ENCODE measurements at regions not wholly inside any gene's neighbourhood (a gene's known extent, or its start where the extent isn't known, plus 50 kb on each side); places are given as distances from the start of the nearest gene placed in this dataset.

DNA sequence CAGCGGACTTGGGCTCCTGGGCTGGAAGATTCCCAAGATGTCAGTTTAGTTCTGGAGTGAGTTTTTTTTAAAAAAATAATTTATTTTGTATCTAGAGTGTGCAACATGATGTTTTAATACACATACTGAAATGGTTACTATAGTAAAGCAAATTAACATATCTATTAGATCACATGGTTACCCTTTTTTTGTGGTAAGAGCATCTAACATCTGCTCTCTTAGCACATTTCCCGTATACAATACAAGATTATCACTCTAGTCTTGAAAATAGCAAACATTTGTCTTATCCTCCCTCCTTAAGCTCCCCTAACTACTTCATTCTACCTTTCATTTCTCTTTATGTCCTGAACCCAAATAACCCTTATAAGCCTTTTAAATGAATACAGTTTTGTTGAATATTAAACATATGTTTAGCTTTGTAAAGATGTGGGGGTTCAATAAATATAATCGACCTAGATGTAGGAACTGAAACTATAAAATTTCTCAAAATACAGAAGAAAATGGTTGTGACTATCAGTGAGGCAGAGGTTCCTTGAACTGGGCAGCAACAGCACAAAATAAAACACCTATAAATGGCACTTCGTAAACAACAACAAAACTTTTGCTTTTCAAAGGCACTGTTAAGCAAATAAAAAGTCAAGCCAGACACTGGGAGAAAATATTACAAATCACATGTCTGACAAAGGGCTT is 466.6 kb downstream of the FGF9 start:
- no peak for DNase-seq

DNA sequence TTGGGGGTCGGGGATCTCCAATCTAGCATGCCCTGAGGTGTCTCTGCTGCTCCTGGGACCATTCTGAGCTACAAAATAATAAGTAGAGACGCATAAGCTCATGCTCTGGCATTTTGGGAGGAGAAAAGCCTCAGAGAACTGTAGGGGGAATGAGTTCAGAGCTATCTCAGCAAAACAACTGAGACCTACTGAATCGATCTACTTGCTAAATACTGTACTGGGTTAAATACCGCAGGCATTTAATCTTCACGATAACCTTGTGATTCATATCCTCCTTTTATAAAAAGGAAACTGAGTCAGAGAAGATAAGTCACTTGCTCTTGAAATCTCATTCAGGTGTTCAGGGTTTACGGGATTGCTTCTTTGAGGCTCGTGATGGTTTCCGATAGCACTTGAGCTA is 468.1 kb downstream of the FGF9 start:
- no peak for DNase-seq

DNA sequence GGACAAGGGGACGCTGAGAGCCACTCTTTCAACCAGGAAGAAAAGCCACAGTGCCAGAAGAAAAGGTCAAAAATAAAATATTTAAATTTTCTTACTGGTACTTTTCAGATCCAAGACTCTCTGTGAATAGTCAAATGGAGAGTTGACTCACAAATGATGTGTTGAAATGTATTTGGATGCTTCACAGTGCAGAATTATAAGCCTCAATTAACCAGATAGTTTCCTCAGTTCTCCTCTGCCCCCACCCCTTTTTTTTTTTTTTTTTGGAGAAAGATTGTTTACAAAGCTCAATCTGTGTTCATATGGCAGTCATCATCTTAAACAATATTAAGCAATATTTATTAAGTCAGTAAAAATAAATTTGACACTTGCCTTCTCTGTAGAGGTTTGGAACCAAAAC is 470.8 kb downstream of the FGF9 start:
- no peak for DNase-seq

DNA sequence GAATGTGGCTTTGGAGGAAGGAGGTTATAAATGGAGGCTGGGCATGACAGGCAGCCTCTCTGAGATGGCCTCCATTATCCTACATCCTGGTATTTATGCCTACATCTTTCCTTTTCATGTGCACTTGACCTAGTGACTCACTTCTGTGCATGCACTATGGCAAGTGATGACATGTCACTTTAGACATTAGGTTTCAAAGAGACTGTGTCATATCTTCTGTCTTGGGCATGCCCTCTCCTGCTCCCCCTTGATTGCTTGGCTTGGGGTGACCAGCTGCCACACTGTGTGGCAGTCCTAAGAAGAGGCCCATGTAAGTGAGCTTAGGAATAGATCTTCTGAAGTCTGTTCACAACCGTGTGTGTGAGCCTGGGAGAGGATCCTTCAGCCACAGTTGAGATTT is 472.8 kb downstream of the FGF9 start:
- no peak for DNase-seq

DNA sequence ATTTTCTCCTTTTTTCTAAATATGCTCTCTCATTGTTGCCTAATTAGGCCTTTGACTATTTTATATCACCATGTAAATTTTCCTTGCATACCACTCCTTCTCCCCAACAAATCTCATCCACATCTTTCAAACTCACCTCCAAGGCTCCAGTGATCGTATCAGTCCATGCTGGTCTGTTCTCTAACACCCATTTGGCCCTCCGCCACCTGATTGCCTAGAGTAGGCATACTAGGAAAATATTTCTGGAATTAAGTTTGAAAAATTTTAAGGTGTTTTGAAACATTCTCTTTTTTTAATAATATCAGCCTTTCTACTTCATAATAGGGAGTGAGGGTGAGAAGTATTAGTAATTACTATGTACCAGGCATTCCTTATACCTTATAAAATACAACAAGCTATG is 473.9 kb downstream of the FGF9 start:
- DNase-seq = no peak

DNA sequence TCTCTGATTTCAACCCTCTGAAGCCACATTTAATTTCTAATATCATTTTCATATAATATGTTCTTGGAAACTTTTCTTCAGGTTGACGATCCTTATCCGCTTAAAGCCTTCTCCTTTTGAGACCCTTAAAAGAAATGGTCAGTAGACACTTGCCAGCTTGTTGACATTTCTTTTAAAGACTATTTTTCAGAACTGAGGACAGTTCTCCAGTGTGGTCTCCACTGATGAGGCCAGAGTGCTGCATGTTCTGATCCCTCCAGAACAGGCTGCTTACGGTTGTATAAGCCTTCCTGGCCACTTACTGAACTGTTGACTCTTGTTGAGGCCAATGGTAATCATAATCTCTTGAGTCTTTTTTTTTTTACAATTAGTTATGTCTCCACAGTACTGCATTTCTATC is 477.3 kb downstream of the FGF9 start:
- no peak for DNase-seq

DNA sequence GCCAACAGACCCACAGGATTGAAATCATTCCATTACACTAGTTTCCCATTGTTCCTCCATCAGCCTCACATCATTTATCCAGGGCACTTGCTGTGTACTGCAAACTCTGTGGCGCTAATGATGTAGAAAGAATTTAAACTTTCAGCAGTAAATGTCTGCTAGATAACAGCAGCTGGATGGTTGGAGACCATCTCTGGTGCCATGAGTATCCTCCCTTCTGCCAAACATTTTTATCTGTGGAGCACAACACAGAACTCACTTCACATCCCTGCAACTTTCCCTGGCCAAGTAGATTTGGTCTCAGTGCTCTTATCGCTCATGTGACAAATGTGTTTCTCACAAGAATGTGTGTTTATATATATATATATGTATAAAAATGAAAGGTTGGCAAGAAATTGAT is 481.9 kb downstream of the FGF9 start:
- no peak for DNase-seq

GRCh38 chr13:22154041-22154440 is 483.2 kb downstream of the FGF9 start:
- DNase-seq = no peak

DNA sequence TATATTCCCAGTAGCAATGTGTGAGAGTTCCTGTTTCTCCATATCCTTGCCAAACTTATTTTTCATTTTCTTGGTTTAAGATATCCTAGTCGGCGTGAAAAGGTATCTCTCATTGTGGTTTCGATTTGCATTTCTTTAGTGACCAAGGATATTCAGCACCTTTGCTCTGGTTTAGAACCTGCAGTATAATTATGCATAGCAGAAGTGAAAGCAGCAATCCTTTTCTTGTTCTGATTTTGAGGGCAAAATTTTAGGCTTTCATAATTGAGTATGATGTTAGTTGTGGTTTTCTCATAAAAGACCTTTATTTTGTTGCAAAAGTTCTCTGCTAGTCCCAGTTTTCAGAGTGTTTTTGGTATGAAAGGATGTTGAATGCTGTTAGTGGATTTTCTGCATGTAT is 491.0 kb downstream of the FGF9 start:
- no peak for DNase-seq

DNA sequence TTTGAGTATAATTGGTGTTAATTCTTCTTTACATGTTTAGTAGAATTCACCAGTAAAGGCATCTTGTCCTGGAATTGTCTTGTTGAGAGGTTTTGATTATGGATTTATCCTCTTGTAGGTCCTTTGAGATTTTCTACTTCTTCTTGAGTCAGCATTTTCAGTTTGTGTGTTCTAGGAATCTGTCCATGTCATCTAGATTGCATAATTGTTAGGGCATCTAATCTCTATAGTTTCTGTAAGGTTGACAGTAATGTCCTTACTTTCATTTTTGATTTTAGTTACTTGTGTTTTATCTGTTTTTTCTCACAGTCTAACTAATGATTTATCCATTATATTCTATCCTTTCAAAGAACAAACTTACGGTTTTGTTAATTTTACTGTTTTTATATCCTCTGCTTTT is 492.0 kb downstream of the FGF9 start:
- no peak for DNase-seq

GRCh38 chr13:22168437-22169190 is 497.7 kb downstream of the FGF9 start:
- no peak for DNase-seq

- DNase-seq = no peak
These were observed 498.6 kb downstream of the FGF9 start for GRCh38 chr13:22169473-22169872.

- no peak for DNase-seq
These were observed 502.7 kb downstream of the FGF9 start for GRCh38 chr13:22173610-22174009.

GRCh38 chr13:22175241-22175640 is 504.4 kb downstream of the FGF9 start:
- DNase-seq = no peak

- no peak for DNase-seq
These were observed 504.9 kb downstream of the FGF9 start for GRCh38 chr13:22175815-22176214.

DNA sequence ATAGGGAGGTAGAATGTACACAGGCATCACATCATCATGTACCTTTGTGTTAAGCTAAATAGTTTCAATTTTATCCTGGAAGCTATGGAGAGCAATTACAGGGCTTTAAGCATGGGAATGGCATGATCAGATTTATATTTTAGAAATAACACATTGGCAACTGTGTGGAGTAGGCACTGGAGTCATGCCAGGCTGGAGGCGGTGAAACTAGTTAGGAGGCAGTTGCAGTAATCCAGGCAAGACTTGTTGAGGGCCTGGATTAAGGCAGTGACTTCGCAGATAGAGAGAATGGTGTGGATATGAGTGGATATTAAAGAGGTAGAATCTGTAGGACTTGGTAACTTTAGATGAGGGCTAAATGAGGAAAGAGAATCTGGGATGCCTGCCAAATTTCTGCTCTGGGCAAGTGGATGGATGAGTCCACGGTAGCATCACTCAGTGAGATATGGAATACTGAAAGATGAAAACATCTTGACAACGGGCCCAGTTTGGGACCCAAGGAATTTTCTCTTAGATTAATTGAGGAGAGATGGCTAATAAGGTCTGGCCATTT is 506.2 kb downstream of the FGF9 start:
- DNase-seq = no peak

DNA sequence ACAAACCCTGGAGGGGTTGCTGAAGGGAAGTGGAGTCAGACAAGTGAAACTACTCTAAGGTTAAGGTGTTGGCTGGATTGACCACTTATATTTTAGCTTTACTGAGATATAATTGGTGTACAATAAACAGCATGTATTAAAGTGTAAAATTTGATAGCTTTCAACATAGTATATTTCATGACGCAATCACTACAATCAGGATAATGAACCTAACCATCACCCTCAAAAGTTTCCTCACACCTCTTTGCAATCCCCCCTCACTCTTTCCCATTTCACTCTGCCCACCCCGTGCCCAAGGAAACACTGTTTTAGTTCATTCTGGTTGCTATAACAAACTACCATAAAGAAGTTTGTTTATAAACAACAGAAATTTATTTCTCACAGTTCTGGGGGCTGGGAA is 508.0 kb downstream of the FGF9 start:
- no peak for DNase-seq

- DNase-seq = no peak
These were observed 516.5 kb downstream of the FGF9 start for GRCh38 chr13:22187329-22187728.

DNA sequence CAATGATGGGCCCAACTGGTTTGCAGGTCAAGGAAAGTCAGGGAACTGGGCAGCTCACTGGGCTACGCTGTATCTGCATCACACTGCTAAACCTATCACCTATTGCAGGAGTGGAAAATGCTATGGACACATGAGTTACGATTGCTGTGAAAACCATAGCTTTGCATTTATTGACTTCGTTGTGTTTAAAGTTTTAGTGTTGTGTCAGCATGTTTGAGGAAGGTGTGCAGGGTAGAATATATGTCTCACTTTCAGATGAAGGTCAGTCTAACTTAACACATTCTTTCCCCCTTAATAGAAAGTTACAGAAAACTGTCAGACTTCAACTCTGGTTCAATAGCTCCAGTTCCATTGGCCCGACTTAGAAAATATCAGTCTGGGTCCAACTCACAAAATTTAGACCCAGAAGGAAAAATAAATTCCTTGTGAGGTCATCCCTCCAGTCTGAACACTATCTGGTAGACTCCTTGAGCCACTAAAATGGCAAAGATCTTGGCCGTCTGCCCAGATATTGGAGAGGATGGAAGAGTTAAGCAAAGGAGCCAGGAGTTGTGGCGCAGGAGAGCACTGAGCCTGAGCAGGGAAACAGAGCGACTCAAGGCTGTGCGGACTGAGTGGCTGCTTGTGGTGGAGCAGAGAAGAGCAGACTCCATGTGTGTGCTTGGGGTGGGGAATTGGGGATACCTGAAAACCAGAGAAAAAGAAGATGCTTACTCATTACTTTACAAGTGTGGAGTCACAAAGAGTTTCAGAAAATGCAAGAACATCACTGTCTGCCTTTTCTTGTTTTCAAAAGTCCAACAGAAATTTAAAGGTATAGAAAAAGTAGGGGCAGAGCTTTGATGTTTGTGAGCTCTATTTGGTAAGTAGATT is 518.5 kb downstream of the FGF9 start:
- DNase-seq = no peak

- DNase-seq = no peak
These were observed 522.2 kb downstream of the FGF9 start for GRCh38 chr13:22193070-22193469.

DNA sequence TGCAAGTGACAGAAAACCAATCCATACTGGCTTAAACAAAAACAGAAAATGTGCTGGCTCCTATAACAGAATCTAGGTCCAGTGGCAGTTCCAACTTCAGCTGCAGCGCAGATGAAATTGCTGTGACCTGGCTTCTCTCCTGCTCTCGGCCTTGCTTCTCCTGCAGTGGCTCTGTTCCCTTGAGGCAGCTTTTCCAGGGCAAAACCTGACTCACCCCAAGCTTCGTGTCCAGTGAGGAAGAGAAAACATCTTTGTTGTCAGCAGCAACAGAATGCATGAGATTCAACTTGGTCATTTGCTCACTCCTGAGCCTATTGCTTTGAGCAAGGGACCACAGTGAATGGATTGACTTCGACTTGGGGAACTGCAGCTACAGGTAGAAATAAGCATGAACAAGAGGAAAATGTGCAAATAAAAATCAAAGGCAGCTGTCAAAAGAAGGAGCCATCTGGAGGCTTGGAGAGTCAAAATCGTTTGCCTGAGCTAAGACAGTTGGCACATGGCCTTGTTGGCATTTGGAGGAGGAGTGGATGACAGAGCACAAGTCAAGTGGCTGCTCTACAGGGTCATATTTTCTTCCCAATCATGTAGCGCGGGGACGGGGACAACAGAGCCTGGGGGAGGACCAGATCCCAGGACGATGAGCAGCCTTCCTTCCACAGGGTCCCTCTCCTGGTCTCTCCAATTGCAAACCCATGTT is 523.4 kb downstream of the FGF9 start:
- DNase-seq = no peak

- no peak for DNase-seq
These were observed 524.9 kb downstream of the FGF9 start for GRCh38 chr13:22195726-22196125.

GRCh38 chr13:22196777-22197176 is 525.9 kb downstream of the FGF9 start:
- DNase-seq = no peak
